Keratinocyte (primary cell): ENCODE measurements at regions not wholly inside any gene's neighbourhood (a gene's known extent, or its start where the extent isn't known, plus 50 kb on each side); places are given as distances from the start of the nearest gene placed in this dataset.

Experiments
- EZH2 ChIP-seq: IDR thresholded peaks from one replicate; pipeline ENCODE4 v1.6.1; 2012; ENCODE audit warnings: inconsistent platforms, mild to moderate bottlenecking, low read length, moderate library complexity
- TF ChIP-seq, protein P1 (sequence below), 3 experiments: IDR thresholded peaks in 1 of 3; conservative IDR thresholded peaks in 1 of 3; optimal IDR thresholded peaks in 1 of 3; 2 replicates in 2 of 3; 3 replicates in 1 of 3; pipeline versions ENCODE3 to v1.5.1; 2011; ENCODE audit warnings: low read length in 3 of 3, mild to moderate bottlenecking in 3 of 3, moderate library complexity in 2 of 3, control low read depth in 1 of 3, inconsistent platforms in 1 of 3; ENCODE audit not compliant: insufficient read depth in 2 of 3; ENCODE audit errors: extremely low read depth in 1 of 3

DNA sequence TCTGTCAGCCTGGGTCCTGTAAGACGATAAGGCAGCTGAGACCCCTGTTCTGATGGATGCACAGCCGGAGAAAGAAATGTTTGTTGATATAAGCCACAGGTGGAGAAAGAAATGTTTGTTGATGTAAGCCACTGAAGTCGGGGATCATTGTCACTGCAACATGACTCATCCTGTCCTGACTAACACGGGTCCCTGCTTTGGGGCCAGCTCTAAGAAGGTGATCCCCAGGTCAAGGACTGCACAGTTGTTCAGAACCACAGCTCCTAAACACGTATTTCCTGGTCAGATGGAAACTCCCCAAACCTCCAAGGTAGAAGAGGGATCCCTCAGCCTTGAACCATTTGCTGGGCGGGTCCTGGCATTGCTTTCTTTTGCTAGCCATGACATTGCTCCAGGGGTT is 86.4 kb upstream of the IGSF21 start:
- TF ChIP-seq, protein P1, sequence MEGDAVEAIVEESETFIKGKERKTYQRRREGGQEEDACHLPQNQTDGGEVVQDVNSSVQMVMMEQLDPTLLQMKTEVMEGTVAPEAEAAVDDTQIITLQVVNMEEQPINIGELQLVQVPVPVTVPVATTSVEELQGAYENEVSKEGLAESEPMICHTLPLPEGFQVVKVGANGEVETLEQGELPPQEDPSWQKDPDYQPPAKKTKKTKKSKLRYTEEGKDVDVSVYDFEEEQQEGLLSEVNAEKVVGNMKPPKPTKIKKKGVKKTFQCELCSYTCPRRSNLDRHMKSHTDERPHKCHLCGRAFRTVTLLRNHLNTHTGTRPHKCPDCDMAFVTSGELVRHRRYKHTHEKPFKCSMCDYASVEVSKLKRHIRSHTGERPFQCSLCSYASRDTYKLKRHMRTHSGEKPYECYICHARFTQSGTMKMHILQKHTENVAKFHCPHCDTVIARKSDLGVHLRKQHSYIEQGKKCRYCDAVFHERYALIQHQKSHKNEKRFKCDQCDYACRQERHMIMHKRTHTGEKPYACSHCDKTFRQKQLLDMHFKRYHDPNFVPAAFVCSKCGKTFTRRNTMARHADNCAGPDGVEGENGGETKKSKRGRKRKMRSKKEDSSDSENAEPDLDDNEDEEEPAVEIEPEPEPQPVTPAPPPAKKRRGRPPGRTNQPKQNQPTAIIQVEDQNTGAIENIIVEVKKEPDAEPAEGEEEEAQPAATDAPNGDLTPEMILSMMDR (optimal IDR thresholded peaks at IDR 0.05 in 1 of 3, IDR thresholded peaks at IDR 0.05 in 1 of 3, conservative IDR thresholded peaks at IDR 0.05 in 1 of 3; ENCODE audit: extremely low read depth in 1 of 3, insufficient read depth in 2 of 3, low read length in 3 of 3), result no peak
- no peak for TF ChIP-seq EZH2
